Epithelial cell of proximal tubule (primary cell): ENCODE measurements at regions not wholly inside any gene's neighbourhood (a gene's known extent, or its start where the extent isn't known, plus 50 kb on each side); places are given as distances from the start of the nearest gene placed in this dataset.
"Not testable (repeated sequence)": the region's sequence is repeated elsewhere in the genome, so short reads cannot be mapped to it uniquely, and the experiment has no call there.

Experiments used
- DNase-seq: peaks from one replicate; pipeline ENCODE4 v3.0.0-alpha.2; 2011; ENCODE audit warnings: low read depth
- H3K4me3 ChIP-seq: 2 replicates; pipeline ENCODE4 v1.5.1; 2011; ENCODE audit warnings: low read depth, mild to moderate bottlenecking, low read length
- CTCF ChIP-seq: conservative IDR thresholded peaks from 2 replicates; pipeline ENCODE4 v1.5.1; 2012; ENCODE audit warnings: low read depth, mild to moderate bottlenecking, low read length

- TF ChIP-seq CTCF, result no peak
- H3K4me3 ChIP-seq, result no peak overlapping the region
- DNase-seq, result no peak
Measured at GRCh38 chr3:178131801-178132200, 404.4 kb upstream of the KCNMB2 start.

- no peak for TF ChIP-seq CTCF
- no peak overlapping the region for H3K4me3 ChIP-seq
- DNase-seq, result no peak
Measured at GRCh38 chr3:178137206-178137605, 399.0 kb upstream of the KCNMB2 start.

- no peak overlapping the region for H3K4me3 ChIP-seq
- no peak for TF ChIP-seq CTCF
- no peak for DNase-seq
Measured at GRCh38 chr3:178137831-178138230, 398.4 kb upstream of the KCNMB2 start.

- H3K4me3 ChIP-seq, result no peak overlapping the region
- no peak for DNase-seq
- no peak for TF ChIP-seq CTCF
Measured at GRCh38 chr3:178139116-178139515, 397.1 kb upstream of the KCNMB2 start.

- DNase-seq, result peak; percentile 37
- TF ChIP-seq CTCF, result no peak
- no peak overlapping the region for H3K4me3 ChIP-seq
Measured at GRCh38 chr3:178140531-178141304, 395.5 kb upstream of the KCNMB2 start.

GRCh38 chr3:178141305-178141684 lies 394.9 kb upstream of the KCNMB2 start:
- H3K4me3 ChIP-seq, DNase-seq: not testable (repeated sequence)

- TF ChIP-seq CTCF, result no peak
- no peak overlapping the region for H3K4me3 ChIP-seq
- DNase-seq, result no peak
Measured at GRCh38 chr3:178146406-178146831, 389.8 kb upstream of the KCNMB2 start.
